Effector memory CD4-positive, alpha-beta T cell (primary cell): ENCODE measurements at regions not wholly inside any gene's neighbourhood (a gene's known extent, or its start where the extent isn't known, plus 50 kb on each side); places are given as distances from the start of the nearest gene placed in this dataset.
"Not testable (repeated sequence)": the region's sequence is repeated elsewhere in the genome, so short reads cannot be mapped to it uniquely, and the experiment has no call there.

Experiments used
- DNase-seq, 3 donors: peaks; one replicate each; pipeline ENCODE4 v3.0.0-alpha.2; 2020
- H3K27ac ChIP-seq: 2 replicates; pipeline ENCODE4 v1.7.0; 2013; ENCODE audit warnings: mild to moderate bottlenecking, low read length, moderate library complexity; ENCODE audit not compliant: insufficient read depth, poor library complexity, severe bottlenecking
- H3K27me3 ChIP-seq: replicated peaks from 2 replicates; pipeline ENCODE4 v1.7.0; 2013; ENCODE audit warnings: mild to moderate bottlenecking, low read length; ENCODE audit not compliant: insufficient read depth, control insufficient read depth, poor library complexity, severe bottlenecking
- H3K36me3 ChIP-seq: 2 replicates; pipeline ENCODE4 v1.7.0; 2013; ENCODE audit warnings: mild to moderate bottlenecking, low read length, moderate library complexity; ENCODE audit not compliant: control insufficient read depth, insufficient read depth
- H3K4me1 ChIP-seq: 2 replicates; pipeline ENCODE4 v1.7.0; 2013; ENCODE audit warnings: low read length, mild to moderate bottlenecking; ENCODE audit not compliant: control insufficient read depth, insufficient read depth, poor library complexity, severe bottlenecking
- H3K4me3 ChIP-seq: 2 replicates; pipeline ENCODE4 v1.7.0; 2013; ENCODE audit warnings: low read length, low read depth, mild to moderate bottlenecking; ENCODE audit not compliant: insufficient read depth, poor library complexity, severe bottlenecking
- H3K9me3 ChIP-seq: 2 replicates; pipeline ENCODE4 v1.7.0; 2013; ENCODE audit warnings: mild to moderate bottlenecking, low read length, moderate library complexity; ENCODE audit not compliant: control insufficient read depth

DNA sequence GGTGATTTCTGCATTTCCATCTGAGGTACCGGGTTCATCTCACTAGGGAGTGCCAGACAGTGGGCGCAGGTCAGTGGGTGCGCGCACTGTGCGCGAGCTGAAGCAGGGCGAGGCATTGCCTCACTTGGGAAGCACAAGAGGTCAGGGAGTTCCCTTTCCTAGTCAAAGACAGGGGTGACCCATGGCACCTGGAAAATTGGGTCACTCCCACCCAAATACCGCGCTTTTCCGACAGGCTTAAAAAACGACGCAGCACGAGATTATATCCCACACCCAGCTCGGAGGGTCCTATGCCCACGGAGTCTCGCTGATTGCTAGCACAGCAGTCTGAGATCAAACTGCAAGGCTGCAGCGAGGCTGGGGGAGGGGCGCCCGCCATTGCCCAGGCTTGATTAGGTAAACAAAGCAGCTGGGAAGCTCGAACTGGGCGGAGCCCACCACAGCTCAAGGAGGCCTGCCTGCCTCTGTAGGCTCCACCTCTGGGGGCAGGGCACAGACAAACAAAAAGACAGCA, 90.6 kb downstream of the CMAS start:
- not testable (repeated sequence) for H3K4me1 ChIP-seq, H3K27ac ChIP-seq, H3K27me3 ChIP-seq, H3K36me3 ChIP-seq, H3K4me3 ChIP-seq, H3K9me3 ChIP-seq, DNase-seq
